GM23248 (cell line): ENCODE measurements at regions not wholly inside any gene's neighbourhood (a gene's known extent, or its start where the extent isn't known, plus 50 kb on each side); places are given as distances from the start of the nearest gene placed in this dataset.
"Not testable (repeated sequence)": the region's sequence is repeated elsewhere in the genome, so short reads cannot be mapped to it uniquely, and the experiment has no call there.

Source experiments
- DNase-seq: peaks from one replicate; pipeline ENCODE4 v3.0.0-alpha.2; 2015
- H2AFZ ChIP-seq: fragments of 200-600 bp; sonication (generic); 2 replicates; pipeline ENCODE4 v1.6.1; 2016; ENCODE audit warnings: antibody characterized with exemption
- H3F3A ChIP-seq: fragments of 200-600 bp; sonication (generic); 2 replicates; pipeline ENCODE4 v1.6.1; 2016; ENCODE audit warnings: mild to moderate bottlenecking, antibody characterized with exemption, mixed run types; ENCODE audit not compliant: insufficient read depth
- H3K27ac ChIP-seq: fragments of 200-600 bp; sonication (generic); 2 replicates; pipeline ENCODE4 v1.5.1; 2016; ENCODE audit warnings: mild to moderate bottlenecking
- H3K27me3 ChIP-seq: fragments of 200-600 bp; sonication (generic); replicated peaks from 2 replicates; pipeline ENCODE4 v1.6.1; 2016; ENCODE audit warnings: mild to moderate bottlenecking; ENCODE audit not compliant: insufficient read depth
- H3K36me3 ChIP-seq: fragments of 200-600 bp; sonication (generic); 2 replicates; pipeline ENCODE4 v1.6.1; 2016; ENCODE audit warnings: low read depth, mild to moderate bottlenecking
- H3K4me1 ChIP-seq: fragments of 200-600 bp; sonication (generic); 2 replicates; pipeline ENCODE4 v1.6.1; 2016; ENCODE audit warnings: mild to moderate bottlenecking; ENCODE audit not compliant: insufficient read depth
- H3K4me2 ChIP-seq: fragments of 200-600 bp; sonication (generic); one replicate; pipeline ENCODE4 v1.6.1; 2016; ENCODE audit warnings: mild to moderate bottlenecking; ENCODE audit not compliant: unreplicated experiment
- H3K4me3 ChIP-seq: fragments of 200-600 bp; sonication (generic); 2 replicates; pipeline ENCODE4 v1.5.1; 2016; ENCODE audit warnings: mild to moderate bottlenecking
- H3K79me2 ChIP-seq: fragments of 200-600 bp; sonication (generic); 2 replicates; pipeline ENCODE4 v1.6.1; 2016; ENCODE audit warnings: mild to moderate bottlenecking; ENCODE audit not compliant: insufficient read depth
- H3K9ac ChIP-seq: fragments of 200-600 bp; sonication (generic); 2 replicates; pipeline ENCODE4 v1.6.1; 2016; ENCODE audit warnings: mild to moderate bottlenecking
- H3K9me2 ChIP-seq: fragments of 200-600 bp; sonication (generic); 2 replicates; pipeline ENCODE4 v1.6.1; 2016; ENCODE audit warnings: mixed run types, mild to moderate bottlenecking, moderate library complexity; ENCODE audit not compliant: insufficient read depth
- H3K9me3 ChIP-seq: fragments of 200-600 bp; sonication (generic); one replicate; pipeline ENCODE4 v1.6.1; 2017; ENCODE audit warnings: low read depth
- H4K20me1 ChIP-seq: fragments of 200-600 bp; sonication (generic); 2 replicates; pipeline ENCODE4 v1.6.0; 2016; ENCODE audit not compliant: insufficient read depth
- EZH2 ChIP-seq: fragments of 200-600 bp; sonication (generic); IDR thresholded peaks from 2 replicates; pipeline ENCODE4 v1.6.1; 2018; ENCODE audit warnings: antibody characterized with exemption, mild to moderate bottlenecking; ENCODE audit not compliant: insufficient read depth, poor library complexity, severe bottlenecking
- EZH2phosphoT487 ChIP-seq: fragments of 200-600 bp; sonication (generic); IDR thresholded peaks from 2 replicates; pipeline ENCODE4 v1.6.1; 2018; ENCODE audit warnings: antibody characterized with exemption, moderate library complexity, mild to moderate bottlenecking, low read depth; ENCODE audit not compliant: insufficient read depth
- WGBS, 2 experiments: methylation state at CpG; one replicate each; pipeline ENCODE4 v1.1.6; 2015 to 2017; ENCODE audit warnings: low lambda C conversion rate in 2 of 2, low coverage in 1 of 2; ENCODE audit errors: missing lambda C conversion rate in 2 of 2; 5-methylcytosine and 5-hydroxymethylcytosine counted together
- in situ Hi-C: fragments of 300-500 bp; cut with MboI; formaldehyde crosslinking; loops from 2 replicates; pipeline ENCODE4 v1.15.0; 2020

GRCh38 chr17:14547016-14547415 is 246.1 kb downstream of the HS3ST3B1 start:
- 61 to 72% methylated on average over 5 of the region's 5 CpGs for WGBS, 2 experiments
- H3K27me3 ChIP-seq: no peaks in the 10 kb centered on the region
- H3K4me3 ChIP-seq: no peak overlapping the region
- H3K4me2 ChIP-seq: no peak overlapping the region
- H3K9ac ChIP-seq: no peak overlapping the region
- no peaks in the 10 kb centered on the region for H3K4me1 ChIP-seq
- TF ChIP-seq EZH2: no peak
- no peak for TF ChIP-seq EZH2phosphoT487
- H3K79me2 ChIP-seq: no peaks in the 10 kb centered on the region
- H4K20me1 ChIP-seq: no peaks in the 10 kb centered on the region
- no peak overlapping the region for H2AFZ ChIP-seq
- no peak for DNase-seq
- in situ Hi-C loops: no loop called here
- no peaks in the 10 kb centered on the region for H3K9me2 ChIP-seq
- H3K27ac ChIP-seq: no peak overlapping the region
- H3K9me3 ChIP-seq: no peaks in the 10 kb centered on the region
- H3K36me3 ChIP-seq: no peaks in the 10 kb centered on the region
- no peaks in the 10 kb centered on the region for H3F3A ChIP-seq

DNA sequence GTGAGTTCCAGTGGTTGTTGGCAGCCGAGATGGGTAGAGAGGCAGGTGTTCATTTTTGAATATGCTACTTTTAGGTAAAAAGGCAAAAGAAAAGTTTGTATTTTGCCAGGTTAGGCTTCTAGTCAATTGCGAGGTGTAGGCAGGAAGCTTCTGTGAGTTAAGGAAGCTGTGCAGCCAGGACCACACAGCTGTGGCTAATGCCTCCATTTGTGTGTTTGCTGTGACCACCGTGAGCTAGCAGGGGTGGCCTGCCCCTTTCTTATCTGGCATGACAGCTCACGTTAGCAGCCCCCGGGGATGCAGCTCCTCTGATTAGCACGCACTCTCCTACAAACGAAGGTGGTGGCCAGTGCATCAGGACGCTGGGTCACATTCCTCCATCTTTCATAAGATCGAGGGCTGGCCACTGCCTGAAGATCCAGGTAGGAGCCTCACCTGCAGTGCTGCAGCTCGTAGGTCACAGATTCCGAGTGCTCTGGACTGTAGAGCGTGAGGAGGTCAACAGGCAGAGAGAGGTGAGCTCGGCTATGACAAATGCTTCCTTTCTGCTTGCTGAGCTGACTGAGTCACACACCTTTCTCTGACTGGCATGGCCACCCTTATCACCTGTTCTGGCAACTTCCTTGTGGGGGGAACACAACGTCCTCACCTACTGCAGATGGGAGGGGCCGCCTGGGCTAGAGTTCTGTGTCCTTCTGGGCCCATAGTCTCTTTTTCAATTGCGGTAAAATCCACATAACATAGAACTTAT is 244.4 kb downstream of the HS3ST3B1 start:
- H3K36me3 ChIP-seq: no peaks in the 10 kb centered on the region
- no peaks in the 10 kb centered on the region for H3K79me2 ChIP-seq
- no peak overlapping the region for H3K9ac ChIP-seq
- no peaks in the 10 kb centered on the region for H3K27me3 ChIP-seq
- no peaks in the 10 kb centered on the region for H3K4me1 ChIP-seq
- no peak for DNase-seq
- H4K20me1 ChIP-seq: no peaks in the 10 kb centered on the region
- H3K4me3 ChIP-seq: no peak overlapping the region
- in situ Hi-C loops: no loop called here
- H3F3A ChIP-seq: no peaks in the 10 kb centered on the region
- no peaks in the 10 kb centered on the region for H3K9me3 ChIP-seq
- H3K27ac ChIP-seq: no peak overlapping the region
- no peak overlapping the region for H2AFZ ChIP-seq
- WGBS, 2 experiments: 50 to 51% methylated on average over 16 of the region's 16 CpGs
- no peak overlapping the region for H3K4me2 ChIP-seq
- H3K9me2 ChIP-seq: no peaks in the 10 kb centered on the region
- TF ChIP-seq EZH2: no peak

- Histone ChIP-seq H3K4me1 (no peaks in the 10 kb centered on the region), H3K9me2 (no peaks in the 10 kb centered on the region), H3K27me3 (no peaks in the 10 kb centered on the region), H3K4me2 (no peak overlapping the region), H4K20me1 (no peaks in the 10 kb centered on the region), H3K9me3 (no peaks in the 10 kb centered on the region), H3K79me2 (no peaks in the 10 kb centered on the region), H3F3A (no peaks in the 10 kb centered on the region), H3K36me3 (no peaks in the 10 kb centered on the region), H3K27ac (no peak overlapping the region), H3K4me3 (no peak overlapping the region), H3K9ac (no peak overlapping the region), H2AFZ (no peak overlapping the region)
- DNase-seq: no peak
- in situ Hi-C loops: no loop called here
- 31 to 100% methylated on average over 1 to 2 of the region's 2 CpGs for WGBS, 2 experiments
- no peak for TF ChIP-seq EZH2
- no peak for TF ChIP-seq EZH2phosphoT487
Measured at GRCh38 chr17:14541714-14542113, 240.8 kb downstream of the HS3ST3B1 start.

DNA sequence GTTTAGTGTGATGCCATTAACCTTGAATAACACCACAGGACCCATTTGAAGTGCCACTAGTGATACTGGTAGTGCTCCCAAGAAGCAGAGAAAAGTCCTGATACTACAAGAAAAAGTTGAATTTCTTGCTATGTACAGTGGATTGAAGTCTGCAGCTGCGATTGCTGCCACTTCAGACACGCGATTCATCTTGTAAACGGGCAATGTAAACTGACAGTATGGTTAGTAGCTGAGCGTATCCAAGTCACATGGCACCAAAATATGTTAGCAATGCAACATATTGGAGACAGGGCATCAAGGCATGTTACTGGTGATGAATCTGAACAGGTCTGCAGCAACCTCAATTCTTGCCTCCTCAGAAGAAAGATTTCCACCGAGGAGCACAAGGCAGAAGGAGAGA is 238.9 kb downstream of the HS3ST3B1 start:
- H3K79me2 ChIP-seq: no peaks in the 10 kb centered on the region
- TF ChIP-seq EZH2: no peak
- no peak for TF ChIP-seq EZH2phosphoT487
- no peaks in the 10 kb centered on the region for H3K9me2 ChIP-seq
- no peaks in the 10 kb centered on the region for H3F3A ChIP-seq
- no peak overlapping the region for H3K4me2 ChIP-seq
- WGBS, 2 experiments: 60 to 74% methylated on average over 6 of the region's 6 CpGs
- H3K36me3 ChIP-seq: no peaks in the 10 kb centered on the region
- no peak overlapping the region for H2AFZ ChIP-seq
- H3K27ac ChIP-seq: no peak overlapping the region
- no peaks in the 10 kb centered on the region for H3K27me3 ChIP-seq
- H3K9ac ChIP-seq: no peak overlapping the region
- in situ Hi-C loops: no loop called here
- H3K4me3 ChIP-seq: no peak overlapping the region
- no peaks in the 10 kb centered on the region for H3K4me1 ChIP-seq
- H3K9me3 ChIP-seq: no peaks in the 10 kb centered on the region
- no peak for DNase-seq
- no peaks in the 10 kb centered on the region for H4K20me1 ChIP-seq

- H3F3A ChIP-seq, DNase-seq, H3K4me3 ChIP-seq, H3K27me3 ChIP-seq, H3K9me3 ChIP-seq, in situ Hi-C loops, H4K20me1 ChIP-seq, H3K4me1 ChIP-seq, H3K79me2 ChIP-seq, H3K36me3 ChIP-seq, H3K4me2 ChIP-seq, H3K9me2 ChIP-seq, H3K9ac ChIP-seq, H3K27ac ChIP-seq, H2AFZ ChIP-seq: not testable (repeated sequence)
- 51 to 53% methylated on average over 3 of the region's 3 CpGs for WGBS, 2 experiments
Measured at GRCh38 chr17:14532242-14532641, 231.4 kb downstream of the HS3ST3B1 start.
